SK-N-MC (cell line): ENCODE measurements at regions not wholly inside any gene's neighbourhood (a gene's known extent, or its start where the extent isn't known, plus 50 kb on each side); places are given as distances from the start of the nearest gene placed in this dataset.

ENCODE experiments used
- EZH2 ChIP-seq: fragments of 200-600 bp; sonication (generic); IDR thresholded peaks from one replicate; pipeline ENCODE4 v1.6.1; 2017; ENCODE audit warnings: antibody characterized with exemption
- FOXP2 ChIP-seq: optimal IDR thresholded peaks from 2 replicates; pipeline ENCODE3; 2011; ENCODE audit warnings: mild to moderate bottlenecking, moderate library complexity; ENCODE audit not compliant: insufficient read depth; ENCODE audit errors: extremely low read length, control extremely low read depth
- POLR2AphosphoS5 ChIP-seq: IDR thresholded peaks from 2 replicates; pipeline ENCODE4 v1.6.1; 2012; ENCODE audit warnings: mild to moderate bottlenecking, low read depth, low read length, borderline replicate concordance

DNA sequence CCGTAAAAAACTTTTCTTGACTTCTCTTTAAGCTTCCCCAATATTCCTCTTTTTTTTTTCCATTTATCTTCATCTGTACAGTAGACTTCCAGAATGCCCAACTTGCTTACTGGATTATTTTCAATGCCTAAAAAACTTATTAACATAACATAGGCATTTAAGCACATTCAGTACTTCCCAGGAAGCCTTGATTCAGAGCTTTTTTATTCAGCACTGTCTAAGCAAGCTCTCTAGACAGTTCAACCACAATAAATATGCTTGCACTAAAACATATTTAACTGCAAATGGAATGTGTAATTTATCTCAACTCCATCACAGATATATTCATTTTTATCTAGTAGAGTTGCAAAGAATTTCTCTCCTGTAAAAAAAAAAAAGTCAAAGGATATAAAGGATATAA is 997.8 kb downstream of the ARAP2 start:
- TF ChIP-seq POLR2AphosphoS5 = no peak
- TF ChIP-seq EZH2 = no peak
- no peak for TF ChIP-seq FOXP2
